ENCODE measurements at regions not wholly inside any gene's neighbourhood (a gene's known extent, or its start where the extent isn't known, plus 50 kb on each side); places are given as distances from the start of the nearest gene placed in this dataset.

GRCh38 chr11:134668796-134669195, 256.8 kb upstream of the B3GAT1 start:
- Mint-ChIP-seq H3K27me3 (ENCODE audit: low read depth) (peaks cover 21% of the 10 kb centered on the region), H3K4me3 (ENCODE audit: unreplicated experiment) (no peak overlapping the region), H3K27ac (ENCODE audit: unreplicated experiment) (no peak overlapping the region), H3K9me3 (ENCODE audit: low read depth) (peaks cover 9% of the 10 kb centered on the region), H3K36me3 (ENCODE audit: low read depth) (no peaks in the 10 kb centered on the region), H3K4me1 (ENCODE audit: low read depth) (no peaks in the 10 kb centered on the region)
- DNase-seq (ENCODE audit: low spot score) = no peak
- TF ChIP-seq, protein P1, sequence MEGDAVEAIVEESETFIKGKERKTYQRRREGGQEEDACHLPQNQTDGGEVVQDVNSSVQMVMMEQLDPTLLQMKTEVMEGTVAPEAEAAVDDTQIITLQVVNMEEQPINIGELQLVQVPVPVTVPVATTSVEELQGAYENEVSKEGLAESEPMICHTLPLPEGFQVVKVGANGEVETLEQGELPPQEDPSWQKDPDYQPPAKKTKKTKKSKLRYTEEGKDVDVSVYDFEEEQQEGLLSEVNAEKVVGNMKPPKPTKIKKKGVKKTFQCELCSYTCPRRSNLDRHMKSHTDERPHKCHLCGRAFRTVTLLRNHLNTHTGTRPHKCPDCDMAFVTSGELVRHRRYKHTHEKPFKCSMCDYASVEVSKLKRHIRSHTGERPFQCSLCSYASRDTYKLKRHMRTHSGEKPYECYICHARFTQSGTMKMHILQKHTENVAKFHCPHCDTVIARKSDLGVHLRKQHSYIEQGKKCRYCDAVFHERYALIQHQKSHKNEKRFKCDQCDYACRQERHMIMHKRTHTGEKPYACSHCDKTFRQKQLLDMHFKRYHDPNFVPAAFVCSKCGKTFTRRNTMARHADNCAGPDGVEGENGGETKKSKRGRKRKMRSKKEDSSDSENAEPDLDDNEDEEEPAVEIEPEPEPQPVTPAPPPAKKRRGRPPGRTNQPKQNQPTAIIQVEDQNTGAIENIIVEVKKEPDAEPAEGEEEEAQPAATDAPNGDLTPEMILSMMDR (IDR thresholded peaks at IDR 0.05) = no peak

GRCh38 chr11:134668076-134668475, 256.0 kb upstream of the B3GAT1 start:
- TF ChIP-seq, protein P1 (IDR thresholded peaks at IDR 0.05) = no peak
- H3K27me3 Mint-ChIP-seq (ENCODE audit: low read depth) = peaks cover 19% of the 10 kb centered on the region
- H3K9me3 Mint-ChIP-seq (ENCODE audit: low read depth) = peaks cover 9% of the 10 kb centered on the region
- H3K4me3 Mint-ChIP-seq (ENCODE audit: unreplicated experiment) = no peak overlapping the region
- H3K36me3 Mint-ChIP-seq (ENCODE audit: low read depth) = no peaks in the 10 kb centered on the region
- no peak for DNase-seq (ENCODE audit: low spot score)
- H3K4me1 Mint-ChIP-seq (ENCODE audit: low read depth) = no peaks in the 10 kb centered on the region
- no peak overlapping the region for H3K27ac Mint-ChIP-seq (ENCODE audit: unreplicated experiment)

- Mint-ChIP-seq H3K4me1 (ENCODE audit: low read depth) (no peaks in the 10 kb centered on the region), H3K9me3 (ENCODE audit: low read depth) (peaks cover 9% of the 10 kb centered on the region), H3K27ac (ENCODE audit: unreplicated experiment) (no peak overlapping the region), H3K27me3 (ENCODE audit: low read depth) (peaks cover 19% of the 10 kb centered on the region), H3K36me3 (ENCODE audit: low read depth) (no peaks in the 10 kb centered on the region), H3K4me3 (ENCODE audit: unreplicated experiment) (no peak overlapping the region)
- no peak for DNase-seq (ENCODE audit: low spot score)
- TF ChIP-seq, protein P1 (IDR thresholded peaks at IDR 0.05) = no peak
Observed at GRCh38 chr11:134667505-134667904, 255.5 kb upstream of the B3GAT1 start.

GRCh38 chr11:134667175-134667500, 255.1 kb upstream of the B3GAT1 start:
- Mint-ChIP-seq H3K4me1 (ENCODE audit: low read depth) (no peaks in the 10 kb centered on the region), H3K9me3 (ENCODE audit: low read depth) (peaks cover 9% of the 10 kb centered on the region)
- TF ChIP-seq, protein P1 (IDR thresholded peaks at IDR 0.05) = no peak

DNA sequence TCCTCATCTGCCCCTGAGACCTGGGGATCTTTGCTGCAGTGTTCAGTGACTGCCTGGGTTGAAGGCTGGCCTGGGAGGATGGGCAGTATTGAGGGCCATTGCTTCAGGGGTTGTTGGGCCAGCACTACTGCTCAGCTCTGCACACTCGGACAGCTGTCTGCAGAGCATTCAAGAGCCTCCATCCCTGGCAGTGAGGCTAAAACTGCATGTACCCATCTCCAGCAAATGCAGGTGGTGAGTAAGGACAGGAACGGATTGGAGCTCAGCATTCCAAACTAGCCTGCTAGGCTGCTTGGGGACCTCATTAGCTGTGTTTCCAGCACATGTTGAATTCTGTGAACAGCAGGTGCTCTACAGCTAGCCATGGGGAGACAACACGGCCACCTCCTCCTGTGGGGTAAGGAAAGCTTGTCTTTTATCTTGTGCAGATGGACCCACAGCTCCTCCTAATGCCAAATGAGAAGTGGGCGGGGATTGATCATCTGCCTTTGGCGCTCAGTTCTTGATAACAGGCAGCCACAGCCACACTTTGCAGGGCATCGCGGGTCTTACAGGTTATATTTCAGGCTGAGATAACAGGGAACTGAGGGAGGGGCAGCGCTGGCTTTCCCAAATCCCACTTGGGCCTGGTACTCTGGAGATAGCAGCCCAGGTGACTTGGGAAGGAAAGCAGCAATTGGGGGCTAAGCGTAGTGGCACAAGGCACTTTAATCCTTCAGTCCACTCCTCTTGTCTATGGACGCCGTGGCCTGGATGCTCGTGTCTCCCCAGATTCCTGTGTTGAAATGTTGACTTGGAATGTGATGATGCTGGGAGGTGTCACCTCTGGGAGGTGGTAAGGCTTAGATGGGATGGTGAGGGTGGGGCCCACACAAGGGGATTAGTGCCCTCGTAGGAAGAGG, 254.5 kb upstream of the B3GAT1 start:
- Mint-ChIP-seq H3K4me3 (ENCODE audit: unreplicated experiment) (no peak overlapping the region), H3K4me1 (ENCODE audit: low read depth) (no peaks in the 10 kb centered on the region), H3K27me3 (ENCODE audit: low read depth) (peaks cover 11% of the 10 kb centered on the region), H3K9me3 (ENCODE audit: low read depth) (peaks cover 9% of the 10 kb centered on the region), H3K27ac (ENCODE audit: unreplicated experiment) (no peak overlapping the region), H3K36me3 (ENCODE audit: low read depth) (no peaks in the 10 kb centered on the region)
- TF ChIP-seq, protein P1 (IDR thresholded peaks at IDR 0.05) = no peak
- no peak for DNase-seq (ENCODE audit: low spot score)

More at GRCh38 chr11:134667175-134667500, 255.1 kb upstream of the B3GAT1 start:
- H3K36me3 Mint-ChIP-seq (ENCODE audit: low read depth) = no peaks in the 10 kb centered on the region
- peaks cover 17% of the 10 kb centered on the region for H3K27me3 Mint-ChIP-seq (ENCODE audit: low read depth)
- DNase-seq (ENCODE audit: low spot score) = no peak
- no peak overlapping the region for H3K27ac Mint-ChIP-seq (ENCODE audit: unreplicated experiment)
- no peak overlapping the region for H3K4me3 Mint-ChIP-seq (ENCODE audit: unreplicated experiment)

All from chondrocyte (in vitro differentiated cells).